Prostate gland (tissue), 2 donors: ENCODE measurements at regions not wholly inside any gene's neighbourhood (a gene's known extent, or its start where the extent isn't known, plus 50 kb on each side); places are given as distances from the start of the nearest gene placed in this dataset.

ENCODE experiments used
- DNase-seq: peaks from one replicate; pipeline ENCODE4 v3.0.0-alpha.2; 2019; ENCODE audit warnings: low spot score
- H3K27ac ChIP-seq, 2 donors: fragments of 200-600 bp; sonication (generic); 2 replicates each; pipeline ENCODE4 v1.5.1; 2017 to 2019
- H3K27me3 ChIP-seq: fragments of 200-600 bp; sonication (generic); replicated peaks from 2 replicates; pipeline ENCODE4 v1.5.1; 2019; ENCODE audit not compliant: insufficient read depth
- H3K36me3 ChIP-seq, 2 donors: fragments of 200-600 bp; sonication (generic); 1 replicate in 1 of 2; 2 replicates in 1 of 2; pipeline versions ENCODE4 v1.5.1 to v1.8.1; 2017 to 2019
- H3K4me1 ChIP-seq: fragments of 200-600 bp; sonication (generic); replicated peaks from 2 replicates; pipeline ENCODE4 v1.5.1; 2019
- H3K4me3 ChIP-seq, 2 donors: fragments of 200-600 bp; sonication (generic); 2 replicates each; pipeline ENCODE4 v1.5.1; 2017 to 2019
- H3K9me3 ChIP-seq: fragments of 200-600 bp; sonication (generic); 2 replicates; pipeline ENCODE4 v1.5.1; 2017
- CTCF ChIP-seq, 4 experiments: fragments of 200-600 bp in 2 of 4; fragments of 450-650 bp in 2 of 4; sonication (generic) in 2 of 4; IDR thresholded peaks; 1 replicate in 3 of 4; 2 replicates in 1 of 4; pipeline ENCODE4 v1.5.1; 2016 to 2019; ENCODE audit warnings: antibody characterized with exemption in 4 of 4, mild to moderate bottlenecking in 2 of 4, moderate library complexity in 2 of 4
- POLR2A ChIP-seq: fragments of 450-650 bp; IDR thresholded peaks from one replicate; pipeline ENCODE4 v1.6.1; 2016; ENCODE audit warnings: antibody characterized with exemption, mild to moderate bottlenecking
- POLR2AphosphoS5 ChIP-seq: sonication (generic); formaldehyde crosslinking; IDR thresholded peaks from one replicate; pipeline ENCODE4 v1.6.1; 2017; ENCODE audit warnings: antibody characterized with exemption
- WGBS: methylation state at CpG from one replicate; pipeline ENCODE4 v1.1.5; 2018; 5-methylcytosine and 5-hydroxymethylcytosine counted together
- intact Hi-C: fragments of 100-400 bp; cut with DNase I; formaldehyde crosslinking; loops from one replicate; pipeline ENCODE4 v1.14.2; 2022

- H3K4me1 ChIP-seq: no peaks in the 10 kb centered on the region
- intact Hi-C loops: no loop called here
These were observed 146.8 kb downstream of the TPRA1 start for GRCh38 chr3:127443581-127444375.

GRCh38 chr3:127442506-127442905, 148.0 kb downstream of the TPRA1 start:
- intact Hi-C loops: no loop called here
- no peaks in the 10 kb centered on the region for H3K36me3 ChIP-seq
- DNase-seq: no peak

More at GRCh38 chr3:127443581-127444375, 146.8 kb downstream of the TPRA1 start:
- Histone ChIP-seq H3K27me3 (no peaks in the 10 kb centered on the region), H3K27ac (no peak overlapping the region), H3K9me3 (no peaks in the 10 kb centered on the region), H3K4me3 (no peak overlapping the region), H3K36me3 (no peaks in the 10 kb centered on the region)
- DNase-seq: no peak
- TF ChIP-seq POLR2A: no peak
- no peak for TF ChIP-seq CTCF (IDR thresholded peaks at IDR 0.05)
- TF ChIP-seq POLR2AphosphoS5: no peak
- WGBS: 88% methylated on average over 15 of the region's 15 CpGs

GRCh38 chr3:127441764-127442163, 148.8 kb downstream of the TPRA1 start:
- TF ChIP-seq CTCF (IDR thresholded peaks at IDR 0.05) (no peak), POLR2AphosphoS5 (no peak), POLR2A (no peak)
- Histone ChIP-seq H3K4me3 (no peak overlapping the region), H3K4me1 (no peaks in the 10 kb centered on the region), H3K36me3 (no peaks in the 10 kb centered on the region), H3K9me3 (no peaks in the 10 kb centered on the region), H3K27me3 (no peaks in the 10 kb centered on the region), H3K27ac (no peak overlapping the region)
- 75% methylated on average over 9 of the region's 9 CpGs for WGBS
- intact Hi-C loops: no loop called here
- DNase-seq: no peak

More at GRCh38 chr3:127442506-127442905, 148.0 kb downstream of the TPRA1 start:
- TF ChIP-seq CTCF (IDR thresholded peaks at IDR 0.05): no peak
- TF ChIP-seq POLR2A: no peak
- TF ChIP-seq POLR2AphosphoS5: no peak
- Histone ChIP-seq H3K4me3 (no peak overlapping the region), H3K4me1 (no peaks in the 10 kb centered on the region), H3K27ac (no peak overlapping the region), H3K27me3 (no peaks in the 10 kb centered on the region), H3K9me3 (no peaks in the 10 kb centered on the region)
- 86% methylated on average over 5 of the region's 5 CpGs for WGBS

- Histone ChIP-seq H3K4me1 (no peaks in the 10 kb centered on the region), H3K27me3 (no peaks in the 10 kb centered on the region), H3K36me3 (no peaks in the 10 kb centered on the region), H3K9me3 (no peaks in the 10 kb centered on the region), H3K27ac (no peak overlapping the region), H3K4me3 (no peak overlapping the region)
- TF ChIP-seq POLR2A (no peak), CTCF (IDR thresholded peaks at IDR 0.05) (no peak), POLR2AphosphoS5 (no peak)
- intact Hi-C loops: no loop called here
- WGBS: 99% methylated on average over 5 of the region's 5 CpGs
- no peak for DNase-seq
These were observed 150.1 kb downstream of the TPRA1 start for GRCh38 chr3:127440384-127440783.

- Histone ChIP-seq H3K36me3 (no peaks in the 10 kb centered on the region), H3K4me1 (no peaks in the 10 kb centered on the region), H3K27me3 (no peaks in the 10 kb centered on the region), H3K9me3 (no peaks in the 10 kb centered on the region), H3K4me3 (no peak overlapping the region), H3K27ac (no peak overlapping the region)
- 73% methylated on average over 5 of the region's 5 CpGs for WGBS
- DNase-seq: no peak
- no peak for TF ChIP-seq POLR2A
- no peak for TF ChIP-seq POLR2AphosphoS5
- no peak for TF ChIP-seq CTCF (IDR thresholded peaks at IDR 0.05)
- intact Hi-C loops: no loop called here
These were observed 150.9 kb downstream of the TPRA1 start for GRCh38 chr3:127439621-127440020.
